GM21825 (cell line): ENCODE measurements at regions not wholly inside any gene's neighbourhood (a gene's known extent, or its start where the extent isn't known, plus 50 kb on each side); places are given as distances from the start of the nearest gene placed in this dataset.
"Not testable (repeated sequence)": the region's sequence is repeated elsewhere in the genome, so short reads cannot be mapped to it uniquely, and the experiment has no call there.

Experiments used
- ATAC-seq: cut with Tn5 transposase; IDR thresholded peaks from one replicate; pipeline ENCODE4 v1.9.1; 2021; ENCODE audit warnings: mild to moderate bottlenecking, moderate library complexity; ENCODE audit not compliant: unreplicated experiment

DNA sequence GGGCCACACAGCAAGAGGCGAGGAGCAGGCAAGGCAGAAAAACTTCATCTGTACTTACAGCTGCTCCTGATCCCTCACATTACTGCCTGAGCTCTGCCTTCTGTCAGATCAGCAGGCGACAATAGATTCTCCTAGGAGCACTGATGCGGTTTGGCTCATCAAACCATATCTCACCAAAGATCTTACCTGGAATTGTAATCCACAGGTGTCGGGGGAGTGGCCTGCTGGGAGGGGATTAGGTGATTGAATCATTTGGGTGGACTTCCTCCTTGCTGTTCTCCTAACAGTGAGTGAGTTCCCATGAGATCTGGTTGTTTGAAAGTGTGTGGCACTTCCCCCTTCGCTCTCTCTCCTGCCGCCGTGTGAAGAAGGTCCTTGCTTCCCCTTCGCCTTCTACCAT lies 647.3 kb downstream of the SOCS6 start:
- ATAC-seq = no peak

DNA sequence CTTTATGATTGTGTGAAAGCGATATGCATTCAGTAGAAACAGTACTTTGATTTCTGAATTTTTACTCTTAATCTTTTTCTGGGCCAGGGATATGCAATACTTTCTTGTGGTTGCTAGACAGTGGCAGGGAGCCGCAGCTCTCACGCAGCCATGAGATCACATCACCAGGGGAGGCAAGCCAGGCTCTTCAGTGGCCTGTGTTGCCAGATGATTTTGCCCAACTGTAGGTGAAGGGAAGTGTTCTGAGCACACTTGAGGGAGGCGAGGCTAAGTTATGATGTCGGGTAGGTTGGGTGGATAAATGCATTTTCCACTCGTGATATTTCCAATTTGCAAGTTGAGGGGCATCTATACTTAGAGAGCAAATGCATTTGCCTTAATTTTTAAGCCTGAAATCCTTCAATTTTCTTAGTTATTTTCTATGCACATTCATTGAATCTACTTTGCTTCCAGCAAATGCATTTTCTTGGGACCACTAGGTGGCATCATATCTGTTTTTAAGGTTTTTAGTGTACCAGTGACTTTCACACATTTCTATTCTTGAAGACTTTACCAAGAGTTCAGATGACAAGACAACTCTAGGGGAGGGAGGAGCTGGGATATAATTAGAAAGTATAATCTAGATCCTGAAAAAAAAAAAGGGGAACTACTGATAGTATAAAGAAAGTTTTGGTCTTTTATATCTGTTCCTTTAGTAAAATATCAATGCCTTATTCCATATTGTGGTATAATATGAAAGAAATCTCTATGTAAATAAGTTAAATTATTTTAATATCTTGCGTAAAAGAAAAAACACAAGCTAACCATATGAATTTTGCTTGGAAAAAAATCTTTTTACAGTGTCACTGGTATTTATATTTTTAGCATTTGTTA lies 643.3 kb downstream of the SOCS6 start:
- ATAC-seq = no peak

DNA sequence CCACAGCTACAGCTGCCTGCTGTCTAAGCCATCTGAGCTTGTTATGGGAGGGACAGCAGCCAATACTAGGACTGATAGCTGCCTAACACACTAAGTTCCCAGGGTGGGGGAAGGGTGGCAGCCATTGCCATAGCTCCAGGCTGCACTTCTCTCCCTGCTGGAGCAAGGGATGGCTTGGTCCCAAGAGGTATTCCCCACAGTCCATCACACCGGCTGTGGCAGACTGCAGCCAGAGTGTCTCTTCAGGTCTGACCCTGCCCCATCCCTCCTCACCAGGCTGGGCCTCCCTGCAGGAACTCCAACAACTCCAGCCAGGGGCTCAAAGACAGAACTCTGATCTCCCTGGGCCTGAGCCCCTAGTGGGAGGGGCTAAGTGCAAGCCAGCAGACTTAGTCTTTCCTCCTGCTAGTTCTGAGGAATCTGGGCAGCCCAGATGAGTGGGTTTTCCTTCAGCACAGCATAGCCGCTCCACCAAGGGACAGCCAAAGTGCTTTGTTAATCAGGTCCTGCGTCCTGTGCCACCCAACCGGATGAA lies 632.1 kb downstream of the SOCS6 start:
- ATAC-seq = no peak

DNA sequence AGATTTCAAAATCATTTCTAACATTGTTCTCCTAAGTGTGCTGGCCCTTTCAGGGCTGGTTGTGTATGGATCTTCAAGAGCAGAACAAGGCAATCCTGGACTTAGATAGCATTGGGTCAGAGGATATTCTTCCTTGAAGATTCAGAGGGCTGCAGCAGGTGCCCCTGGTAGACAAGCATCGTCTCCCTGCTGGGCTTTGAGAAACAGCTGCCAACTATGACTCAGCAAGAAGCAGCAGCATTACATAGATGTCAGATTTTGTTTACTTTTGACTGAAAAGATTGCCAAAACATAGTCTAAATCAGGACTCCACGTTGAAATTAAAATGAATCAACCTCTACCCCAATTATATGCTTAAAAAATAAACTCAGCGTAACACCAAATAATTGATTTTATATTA lies 618.8 kb downstream of the SOCS6 start:
- no peak for ATAC-seq

DNA sequence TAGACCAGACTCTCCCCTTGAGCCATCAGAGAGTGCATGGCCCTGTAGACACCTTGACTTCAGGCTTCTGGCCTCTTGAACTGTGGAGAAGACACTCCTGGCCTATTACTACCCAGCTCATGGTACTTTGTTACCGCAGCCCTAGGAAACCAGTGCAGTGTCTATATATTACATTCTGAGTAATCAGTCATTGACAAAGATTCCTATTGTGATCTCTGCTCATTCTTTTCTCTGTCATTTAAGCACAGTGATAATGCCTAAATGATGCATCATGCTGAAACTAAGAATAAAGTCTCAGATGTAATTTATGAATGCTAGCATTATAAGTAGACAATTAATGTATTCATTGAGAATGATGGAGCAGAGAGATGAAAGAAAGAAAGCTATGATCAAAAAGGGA lies 603.5 kb downstream of the SOCS6 start:
- no peak for ATAC-seq

DNA sequence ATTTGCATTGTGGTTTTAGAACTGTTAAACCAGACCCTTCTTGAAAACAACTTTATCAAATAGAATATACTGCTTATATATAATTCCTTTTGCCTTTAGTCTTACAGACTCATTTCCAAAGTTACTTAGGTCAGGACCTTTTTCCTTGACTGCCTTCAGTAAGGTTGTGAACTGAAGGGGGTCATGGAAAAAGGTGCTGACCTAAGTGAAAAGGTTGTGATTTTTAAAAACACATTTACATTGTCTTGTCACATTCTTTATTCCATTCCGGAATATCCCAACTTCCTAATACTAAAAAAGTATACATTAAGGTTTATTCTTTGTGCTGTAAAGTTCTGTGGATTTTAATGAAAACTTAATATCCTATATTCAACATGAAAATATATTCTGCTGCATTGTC lies 581.4 kb downstream of the SOCS6 start:
- no peak for ATAC-seq

DNA sequence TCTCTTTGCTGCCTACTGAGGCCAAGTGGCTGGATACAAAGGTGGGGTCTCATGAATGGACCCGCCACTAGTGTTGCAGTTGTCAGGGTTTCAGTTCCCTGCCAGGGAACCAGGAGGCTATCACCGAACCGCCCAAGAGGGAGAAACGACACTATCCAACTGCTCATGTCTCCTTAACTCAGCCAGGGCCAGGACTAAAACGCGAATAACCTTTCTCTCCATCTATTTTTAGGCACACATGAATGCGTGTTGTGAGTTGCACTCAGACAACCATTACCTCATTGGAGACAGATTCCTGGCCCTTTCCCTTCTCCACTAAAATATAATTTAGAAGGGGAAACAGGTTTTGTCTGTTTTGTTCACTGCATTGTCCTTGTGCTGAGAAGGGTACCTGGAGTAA lies 559.5 kb downstream of the SOCS6 start:
- no peak for ATAC-seq

DNA sequence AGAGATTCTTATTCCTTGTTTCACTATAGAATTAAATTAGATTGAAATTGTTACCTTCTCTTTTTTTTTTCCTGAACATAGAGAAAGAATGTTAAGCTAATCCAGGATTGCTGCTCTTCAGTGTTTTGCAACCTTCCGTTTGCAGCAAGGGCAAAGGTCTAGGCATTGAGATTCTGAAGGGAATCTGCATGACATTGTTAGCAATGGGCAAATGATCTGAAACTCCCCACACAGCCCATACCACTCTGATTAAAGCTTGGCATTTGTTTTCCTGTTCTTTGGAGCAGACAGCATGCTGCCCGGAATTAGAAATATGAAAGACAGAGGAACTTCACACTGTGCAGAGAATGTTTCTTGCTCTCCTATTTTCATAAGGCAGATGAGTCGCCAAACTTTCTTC lies 551.8 kb downstream of the SOCS6 start:
- no peak for ATAC-seq

DNA sequence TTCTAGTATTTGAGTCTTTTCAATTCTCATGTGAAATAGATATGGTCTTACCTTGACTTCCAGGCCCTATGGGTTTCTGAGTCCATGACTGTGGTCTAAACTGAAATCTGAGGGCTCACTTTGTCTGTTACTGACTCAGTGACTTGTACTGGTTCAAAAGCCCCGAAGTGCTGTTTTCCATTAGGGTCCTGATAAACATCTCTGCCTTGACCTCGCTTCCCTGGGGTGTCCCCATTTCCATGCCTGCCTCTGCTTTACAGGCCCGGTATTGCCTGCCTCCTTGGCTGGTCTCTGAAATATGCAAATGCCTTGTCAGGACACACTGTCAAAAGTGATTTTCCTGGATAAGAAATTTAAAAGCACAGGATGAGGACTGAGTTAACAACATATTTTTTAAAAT lies 538.8 kb downstream of the SOCS6 start:
- ATAC-seq = no peak

DNA sequence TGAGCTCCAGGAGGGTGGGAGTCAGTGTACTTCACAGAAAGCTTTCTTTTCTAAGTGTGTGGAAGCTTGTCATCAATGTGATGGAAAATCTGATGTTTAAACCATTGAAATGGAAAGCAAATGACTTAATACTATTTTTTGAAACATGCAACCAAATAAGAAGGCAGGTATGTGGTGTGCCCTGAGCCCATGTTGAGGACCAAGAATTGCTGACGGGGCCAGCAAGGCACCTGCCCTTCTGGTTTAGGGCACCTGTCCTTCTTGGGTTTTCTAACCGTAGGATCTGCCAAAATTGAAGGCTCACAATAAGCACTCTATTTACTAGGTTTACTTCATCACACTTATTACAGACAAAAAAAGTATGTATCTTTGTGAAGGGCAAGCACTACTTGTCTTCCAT lies 537.7 kb downstream of the SOCS6 start:
- no peak for ATAC-seq

DNA sequence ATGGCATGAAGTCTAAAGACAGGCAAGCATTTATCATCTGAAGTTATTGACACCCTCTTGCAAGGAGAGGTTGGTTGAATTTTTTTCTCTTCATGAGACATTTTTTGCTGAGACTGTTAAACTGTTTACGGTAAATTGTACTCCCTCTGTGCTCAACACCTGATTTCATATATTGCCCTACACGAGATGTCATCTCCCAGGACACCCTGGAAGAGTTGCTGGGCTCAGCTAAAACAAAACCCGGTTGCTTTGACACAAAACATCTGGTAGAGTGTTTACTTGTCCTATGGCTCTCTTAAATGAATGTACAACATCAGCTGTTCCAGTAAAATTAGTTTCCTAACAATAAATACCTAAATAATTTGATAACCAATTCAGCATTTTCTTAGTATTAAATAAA lies 533.8 kb downstream of the SOCS6 start:
- ATAC-seq = no peak

DNA sequence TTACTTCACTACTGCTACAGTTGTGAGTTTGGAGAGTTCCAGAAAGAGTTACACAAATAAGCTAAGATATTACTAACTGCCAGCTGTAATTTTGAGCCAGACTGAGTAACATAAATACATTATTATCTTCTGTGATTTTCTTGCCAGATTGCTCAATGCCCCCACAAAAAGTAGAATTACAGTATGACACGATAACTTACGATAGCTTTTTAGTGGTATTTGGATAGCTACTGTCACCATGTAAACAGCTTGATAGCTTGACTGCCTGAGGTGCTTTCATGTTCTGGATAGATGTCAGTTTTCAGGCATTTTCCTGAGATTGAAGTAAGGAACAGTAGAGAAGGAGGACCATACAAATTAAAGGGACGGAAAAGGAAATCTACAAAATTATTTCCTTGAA lies 533.3 kb downstream of the SOCS6 start:
- no peak for ATAC-seq

DNA sequence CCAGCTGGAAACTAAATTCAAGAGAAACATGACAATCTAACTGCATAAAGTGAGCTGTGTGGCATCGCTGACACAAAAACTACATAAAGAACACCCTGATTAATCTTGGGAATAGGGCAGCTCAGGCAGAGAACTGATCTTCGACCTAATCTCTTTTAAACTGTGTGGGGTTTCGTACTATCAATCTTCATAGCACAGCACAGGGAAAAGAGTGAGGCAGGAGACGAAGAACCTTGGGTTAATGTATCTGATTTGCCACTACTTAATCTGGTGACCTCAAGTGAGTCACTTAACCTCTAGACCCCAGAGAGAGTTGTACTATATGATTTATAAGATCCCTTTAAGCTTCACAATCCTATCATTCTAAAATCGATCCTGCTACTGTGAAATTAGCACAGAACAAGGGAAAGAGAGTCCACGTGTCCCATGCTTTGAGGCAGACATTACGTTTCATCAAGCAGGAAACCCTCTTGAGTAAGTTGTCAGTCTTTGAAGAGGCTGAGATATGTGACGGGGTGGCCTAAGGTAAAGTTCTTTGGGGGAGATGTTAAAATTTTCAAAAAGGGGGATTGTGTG lies 519.7 kb downstream of the SOCS6 start:
- no peak for ATAC-seq

DNA sequence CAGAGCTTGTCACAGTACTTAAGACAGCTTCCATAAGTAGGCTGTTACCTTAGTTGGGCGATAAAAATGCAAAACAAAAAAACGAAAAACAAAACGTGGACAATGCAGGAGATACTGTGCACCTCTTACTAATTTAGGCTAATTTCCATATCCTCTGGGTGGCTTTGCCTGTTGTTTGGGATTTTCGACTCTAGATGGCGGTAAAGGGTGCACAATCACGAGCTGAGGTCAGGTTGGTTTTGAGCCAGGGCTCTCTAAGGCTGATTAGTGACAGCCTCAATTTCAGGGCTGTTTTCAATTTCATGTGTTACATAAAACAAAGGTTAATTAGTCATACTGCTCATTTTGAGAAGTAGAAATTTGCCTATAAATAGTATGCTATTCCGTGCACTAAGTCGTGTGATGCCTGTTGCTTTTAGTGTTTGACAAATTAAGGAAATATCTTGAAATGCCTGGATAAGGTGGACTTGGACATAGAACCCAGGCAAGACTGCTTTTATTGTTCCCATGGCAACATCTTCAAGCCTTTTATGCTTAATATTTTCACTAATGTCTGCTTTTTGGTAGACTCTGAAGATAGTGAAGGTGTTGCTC lies 493.1 kb downstream of the SOCS6 start:
- ATAC-seq = peak; percentile 97

DNA sequence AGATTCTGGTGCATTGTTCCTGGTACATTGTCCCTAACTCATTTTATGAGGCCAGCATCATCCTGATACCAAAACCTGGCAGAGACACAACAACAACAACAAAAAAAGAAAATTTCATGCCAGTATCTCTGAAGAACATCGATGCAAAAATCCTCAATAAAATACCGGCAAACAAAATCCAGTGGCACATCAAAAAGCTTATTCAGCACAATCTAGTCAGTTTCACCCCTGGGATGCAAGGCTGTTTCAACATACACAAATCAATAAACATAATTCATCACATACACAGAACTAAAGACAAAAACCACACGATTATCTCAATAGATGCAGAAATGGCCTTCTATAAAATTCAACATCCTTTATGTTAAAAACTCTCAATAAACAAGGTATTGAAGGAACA lies 477.4 kb downstream of the SOCS6 start:
- not testable (repeated sequence) for ATAC-seq

DNA sequence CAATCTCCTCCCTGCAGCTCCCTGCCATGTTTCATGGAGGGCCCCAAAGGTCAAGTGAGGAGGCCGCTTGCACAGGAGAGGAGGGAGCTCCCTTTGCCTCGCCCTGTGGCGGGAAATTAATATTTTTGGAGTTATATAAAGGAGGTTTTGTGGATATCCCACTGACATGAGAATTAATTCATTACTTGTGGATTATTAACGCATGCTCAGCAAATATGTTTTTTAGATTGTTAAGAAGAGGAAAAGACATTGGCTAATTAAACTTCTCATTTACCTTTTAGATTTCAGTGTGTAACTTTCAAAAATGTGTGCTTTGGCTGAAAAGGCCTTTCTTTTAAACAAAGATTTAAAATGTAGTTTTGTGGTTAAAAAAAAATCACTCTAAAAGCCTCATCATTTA lies 474.0 kb downstream of the SOCS6 start:
- ATAC-seq = no peak

DNA sequence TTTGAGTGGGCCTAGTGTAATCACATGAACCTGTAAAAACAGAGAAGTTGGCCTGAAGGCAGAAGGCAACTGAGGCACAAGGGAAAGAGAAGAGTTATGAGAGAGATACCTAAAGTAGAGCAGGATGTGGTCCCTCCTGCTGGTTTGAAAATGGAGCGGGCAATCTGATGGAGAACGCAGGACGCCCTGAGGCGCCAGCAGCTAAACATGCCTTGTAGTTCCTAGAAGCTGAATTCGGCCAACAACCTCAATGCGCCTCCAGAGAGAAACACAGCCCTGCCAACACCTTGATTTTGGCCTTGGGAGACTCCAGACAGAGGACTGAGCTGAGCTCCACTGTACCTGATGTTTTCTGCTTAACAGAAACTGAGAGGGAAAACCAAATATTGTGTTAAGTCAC lies 469.9 kb downstream of the SOCS6 start:
- no peak for ATAC-seq

DNA sequence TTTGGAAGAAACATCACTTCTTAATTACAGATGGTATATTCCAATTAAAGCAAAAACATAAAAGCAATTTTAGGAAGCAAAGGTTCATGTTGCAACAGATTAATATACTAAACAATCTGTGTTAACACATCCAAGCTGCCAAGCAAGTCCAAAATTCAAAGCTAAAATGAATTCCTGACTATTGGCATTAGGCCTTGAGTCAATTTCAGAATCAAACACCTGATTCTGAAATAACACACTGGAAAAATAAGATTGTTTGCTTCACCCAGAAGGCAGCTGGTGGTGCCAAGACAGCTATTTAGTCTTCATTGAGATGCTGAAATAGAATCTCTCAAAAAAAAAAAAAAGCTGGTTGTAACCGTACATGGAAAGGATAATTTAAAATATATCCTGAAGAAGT lies 465.6 kb downstream of the SOCS6 start:
- no peak for ATAC-seq

DNA sequence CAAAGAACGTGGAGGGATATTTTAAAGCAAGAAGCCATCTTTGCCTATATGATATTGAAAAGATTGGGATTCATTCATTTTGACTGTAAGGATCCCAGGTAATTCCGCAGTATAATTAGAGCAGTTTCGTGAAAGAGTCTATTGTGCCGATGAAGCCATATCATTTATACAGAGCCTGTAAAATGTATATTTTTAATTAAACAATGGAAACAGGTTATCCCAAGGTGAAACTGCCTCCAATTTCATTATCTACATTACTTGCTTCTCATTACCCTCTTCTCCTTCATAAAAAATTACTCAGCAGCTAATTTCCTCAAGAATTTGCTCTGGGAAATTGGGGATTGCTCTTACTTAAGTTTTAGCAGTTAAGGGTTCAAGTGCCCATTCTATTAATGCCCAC lies 444.1 kb downstream of the SOCS6 start:
- ATAC-seq = no peak

DNA sequence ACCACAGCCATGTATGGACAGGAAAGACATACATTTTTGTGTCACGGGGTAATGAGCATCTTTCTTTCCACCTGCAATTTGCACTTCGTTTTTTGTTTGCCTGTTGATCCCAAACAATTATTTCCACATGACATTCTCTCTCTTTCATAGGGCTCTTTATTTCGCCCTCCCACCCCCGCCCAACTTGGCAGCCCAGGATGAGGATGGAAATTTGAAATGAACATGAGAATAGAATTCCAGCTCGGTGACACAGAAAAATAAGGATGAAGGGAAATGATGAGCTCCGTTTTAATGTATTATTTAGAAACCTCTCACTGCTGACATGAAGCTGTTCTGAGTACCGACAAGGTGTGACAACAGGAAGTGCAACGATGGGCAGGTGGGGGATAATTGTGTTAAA lies 443.3 kb downstream of the SOCS6 start:
- no peak for ATAC-seq

DNA sequence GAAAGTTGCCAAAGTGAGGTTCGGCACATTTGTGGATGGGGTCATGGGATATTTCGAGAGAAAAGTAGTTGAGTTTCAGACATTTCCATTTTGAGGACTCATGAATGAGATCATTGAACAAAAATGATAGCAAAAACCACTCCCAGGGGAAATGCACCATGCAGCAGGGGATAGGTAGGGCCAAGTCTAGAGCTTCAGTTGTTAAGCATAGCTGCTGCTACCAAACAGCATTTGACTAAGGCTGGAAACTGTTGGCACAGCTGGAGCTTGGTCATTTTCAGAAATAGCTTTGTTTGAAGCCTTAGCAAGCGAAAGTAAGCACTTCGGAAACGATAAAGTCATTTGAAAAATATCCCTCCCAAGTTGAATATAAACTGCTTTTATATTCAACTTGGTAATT lies 431.8 kb downstream of the SOCS6 start:
- no peak for ATAC-seq

DNA sequence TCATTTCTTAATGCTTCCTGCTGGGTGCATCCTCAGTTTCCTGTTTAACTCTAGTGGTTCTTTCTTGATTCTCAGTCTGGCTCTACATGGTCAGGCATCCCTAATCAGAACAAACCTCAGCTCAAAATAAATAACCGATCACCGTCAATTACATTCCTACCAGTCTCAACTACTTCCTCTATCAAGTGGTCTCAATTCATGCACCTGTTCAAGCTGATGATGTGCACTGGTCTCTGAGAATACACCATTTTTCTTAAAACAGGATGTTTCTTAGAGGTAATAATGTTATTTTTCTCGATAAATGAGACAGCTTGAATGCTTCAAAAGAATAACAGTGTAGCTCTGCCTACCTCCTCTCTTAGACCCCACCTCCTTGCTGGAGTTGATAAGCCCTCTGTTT lies 420.9 kb downstream of the SOCS6 start:
- no peak for ATAC-seq
